ENCODE measurements at regions not wholly inside any gene's neighbourhood (a gene's known extent, or its start where the extent isn't known, plus 50 kb on each side); places are given as distances from the start of the nearest gene placed in this dataset.

- TF ChIP-seq CTCF (IDR thresholded peaks at IDR 0.05) (no peak), POLR2A (IDR thresholded peaks at IDR 0.05) (no peak)
These were observed 54.6 kb upstream of the STXBP1 start for GRCh38 chr9:127557466-127557869.

Data from body of pancreas (tissue), 4 donors.